ENCODE measurements at regions not wholly inside any gene's neighbourhood (a gene's known extent, or its start where the extent isn't known, plus 50 kb on each side); places are given as distances from the start of the nearest gene placed in this dataset.

GRCh38 chr9:78599926-78600325 lies 303.0 kb downstream of the PSAT1 start:
- Histone ChIP-seq H3K9me3 (ENCODE audit: control insufficient read depth, insufficient read depth, low read length) (peaks cover 4% of the 10 kb centered on the region; the same call in 1 of the 2 replicates), H3K27me3 (ENCODE audit: control insufficient read depth, insufficient read depth, low read length) (no peaks in the 10 kb centered on the region), H3K4me3 (ENCODE audit: low read depth, low read length) (no peak overlapping the region), H3K27ac (ENCODE audit: low read depth, low read length) (no peak overlapping the region)
- CTCF ChIA-PET = interaction anchor here (1.1 kb wide), 1 partner anchor 530 kb away, joined by 4 read pairs; no protein-coding TSS in a partner anchor
- POLR2A ChIA-PET = interaction anchor here (0.8 kb wide), 1 partner anchor 972 kb away, joined by 3 read pairs; the partner anchor contains the start of gene TLE4
- no peak for TF ChIP-seq CTCF (IDR thresholded peaks at IDR 0.05; ENCODE audit: low read depth, low read length)
- DNase-seq (ENCODE audit: low read depth, low spot score) = no peak

GRCh38 chr9:78601957-78602565 lies 305.1 kb downstream of the PSAT1 start:
- CTCF ChIA-PET = interaction anchor here (0.7 to 2.2 kb wide), 12 partner anchors 10 to 758 kb away, joined by 3 to 12 read pairs (median 3); no protein-coding TSS in a partner anchor
- Histone ChIP-seq H3K4me3 (ENCODE audit: low read depth, low read length) (peak overlapping the region; percentile 26), H3K27ac (ENCODE audit: low read depth, low read length) (no peak overlapping the region), H3K27me3 (ENCODE audit: control insufficient read depth, insufficient read depth, low read length) (no peaks in the 10 kb centered on the region), H3K9me3 (ENCODE audit: control insufficient read depth, insufficient read depth, low read length) (no peaks in the 10 kb centered on the region)
- no peak for DNase-seq (ENCODE audit: low read depth, low spot score)
- POLR2A ChIA-PET = interaction anchor here (0.6 kb wide), 1 partner anchor 50 kb away, joined by 3 read pairs; no protein-coding TSS in a partner anchor
- peak; percentile 88 for TF ChIP-seq CTCF (IDR thresholded peaks at IDR 0.05; ENCODE audit: low read depth, low read length)

GRCh38 chr9:78605041-78606000 lies 308.4 kb downstream of the PSAT1 start:
- ChIA-PET CTCF (interaction anchor here (0.6 to 1.3 kb wide), 2 partner anchors 219 to 524 kb away, joined by 3 to 4 read pairs; no protein-coding TSS in a partner anchor), POLR2A (no interaction called here)
- Histone ChIP-seq H3K27me3 (ENCODE audit: control insufficient read depth, insufficient read depth, low read length) (no peaks in the 10 kb centered on the region), H3K4me3 (ENCODE audit: low read depth, low read length) (no peak overlapping the region), H3K9me3 (ENCODE audit: control insufficient read depth, insufficient read depth, low read length) (peaks cover 3% of the 10 kb centered on the region; the same call in 1 of the 2 replicates), H3K27ac (ENCODE audit: low read depth, low read length) (no peak overlapping the region)
- no peak for DNase-seq (ENCODE audit: low read depth, low spot score)
- no peak for TF ChIP-seq CTCF (IDR thresholded peaks at IDR 0.05; ENCODE audit: low read depth, low read length)

- ChIA-PET POLR2A (no interaction called here), CTCF (interaction anchor here (0.6 to 1.3 kb wide), 2 partner anchors 219 to 524 kb away, joined by 3 to 4 read pairs; no protein-coding TSS in a partner anchor)
- Histone ChIP-seq H3K27me3 (ENCODE audit: control insufficient read depth, insufficient read depth, low read length) (no peaks in the 10 kb centered on the region), H3K4me3 (ENCODE audit: low read depth, low read length) (no peak overlapping the region), H3K9me3 (ENCODE audit: control insufficient read depth, insufficient read depth, low read length) (peaks cover 3% of the 10 kb centered on the region; the same call in 1 of the 2 replicates), H3K27ac (ENCODE audit: low read depth, low read length) (no peak overlapping the region)
- TF ChIP-seq CTCF (IDR thresholded peaks at IDR 0.05; ENCODE audit: low read depth, low read length) = no peak
- no peak for DNase-seq (ENCODE audit: low read depth, low spot score)
Observed at GRCh38 chr9:78606001-78606379, 309.1 kb downstream of the PSAT1 start.
